WTC11 (cell line): ENCODE measurements at regions not wholly inside any gene's neighbourhood (a gene's known extent, or its start where the extent isn't known, plus 50 kb on each side); places are given as distances from the start of the nearest gene placed in this dataset.

Source experiments
- ATAC-seq: fragments of 200-7000 bp; cut with Tn5 transposase; 2 replicates; pipeline ENCODE4 v1.10.0; 2021; ENCODE audit warnings: mild to moderate bottlenecking, moderate library complexity
- CTCF ChIA-PET: fragments of 300-600 bp; sonication (Branson Sonifier 250); formaldehyde crosslinking; loops from one replicate; lab custom pipeline; 2021; ENCODE audit warnings: antibody characterized with exemption; lab: Charles Lee
- POLR2A ChIA-PET: fragments of 350-600 bp; sonication (Branson Sonifier 250); formaldehyde crosslinking; loops from one replicate; lab custom pipeline; 2021; ENCODE audit warnings: antibody characterized with exemption; lab: Charles Lee
- DNase-seq: peaks from one replicate; pipeline ENCODE4 v3.0.0; 2021; ENCODE audit warnings: low spot score
- H3K27ac Mint-ChIP-seq: 2 replicates; pipeline ENCODE4 v1.8.0; 2021; ENCODE audit warnings: mixed read lengths
- H3K27me3 Mint-ChIP-seq: 2 replicates; pipeline ENCODE4 v1.8.0; 2021; ENCODE audit warnings: low read depth, mild to moderate bottlenecking, moderate library complexity, mixed read lengths
- H3K36me3 Mint-ChIP-seq: 2 replicates; pipeline ENCODE4 v1.8.0; 2021; ENCODE audit warnings: mixed read lengths
- H3K4me1 Mint-ChIP-seq: 2 replicates; pipeline ENCODE4 v1.8.0; 2022; ENCODE audit warnings: mixed read lengths
- H3K4me3 Mint-ChIP-seq: 2 replicates; pipeline ENCODE4 v1.8.0; 2021; ENCODE audit warnings: mild to moderate bottlenecking, moderate library complexity, mixed read lengths
- H3K9me3 Mint-ChIP-seq: 2 replicates; pipeline ENCODE4 v1.8.0; 2021; ENCODE audit warnings: mixed read lengths
- AFF4 ChIP-seq: sonication (generic); formaldehyde crosslinking; IDR thresholded peaks from 2 replicates; pipeline ENCODE4 v1.8.1; 2023; ENCODE audit warnings: mild to moderate bottlenecking, missing genetic modification reagents, borderline replicate concordance
- ATF1 ChIP-seq: sonication (generic); formaldehyde crosslinking; IDR thresholded peaks from 2 replicates; pipeline ENCODE4 v1.8.1; 2023; ENCODE audit warnings: mild to moderate bottlenecking, moderate library complexity, missing genetic modification reagents
- ATF6 ChIP-seq: sonication (generic); formaldehyde crosslinking; IDR thresholded peaks from 2 replicates; pipeline ENCODE4 v1.8.1; 2023; ENCODE audit warnings: mild to moderate bottlenecking, missing genetic modification reagents
- CREM ChIP-seq: sonication (generic); formaldehyde crosslinking; IDR thresholded peaks from 2 replicates; pipeline ENCODE4 v1.8.1; 2022; ENCODE audit warnings: mild to moderate bottlenecking, missing genetic modification reagents, moderate library complexity
- EMX1 ChIP-seq: fragments of 250-450 bp; sonication (Bioruptor Pico); IDR thresholded peaks from 2 replicates; pipeline ENCODE4 v1.8.0; 2021; ENCODE audit warnings: mild to moderate bottlenecking
- ETV6 ChIP-seq: sonication (generic); formaldehyde crosslinking; IDR thresholded peaks from 2 replicates; pipeline ENCODE4 v1.8.1; 2022; ENCODE audit warnings: mild to moderate bottlenecking, missing genetic modification reagents
- FOXP1 ChIP-seq: sonication (generic); formaldehyde crosslinking; IDR thresholded peaks from 2 replicates; pipeline ENCODE4 v1.8.0; 2022; ENCODE audit warnings: missing genetic modification reagents, mild to moderate bottlenecking, moderate library complexity, borderline replicate concordance
- JAZF1 ChIP-seq: fragments of 250-450 bp; sonication (Bioruptor Pico); IDR thresholded peaks from 2 replicates; pipeline ENCODE4 v1.9.0; 2021; ENCODE audit warnings: moderate library complexity, mild to moderate bottlenecking, inconsistent platforms
- MYBL2 ChIP-seq: sonication (generic); formaldehyde crosslinking; IDR thresholded peaks from 2 replicates; pipeline ENCODE4 v1.8.1; 2023; ENCODE audit warnings: mild to moderate bottlenecking, moderate library complexity, missing genetic modification reagents
- NFATC4 ChIP-seq: fragments of 250-450 bp; sonication (Bioruptor Pico); IDR thresholded peaks from 2 replicates; pipeline ENCODE4 v1.9.0; 2021; ENCODE audit warnings: mild to moderate bottlenecking
- PRRX2 ChIP-seq: fragments of 250-450 bp; sonication (Bioruptor Pico); IDR thresholded peaks from 2 replicates; pipeline ENCODE4 v1.8.0; 2021; ENCODE audit warnings: mild to moderate bottlenecking
- SP1 ChIP-seq: sonication (generic); formaldehyde crosslinking; conservative IDR thresholded peaks from 2 replicates; pipeline ENCODE4 v1.8.1; 2022; ENCODE audit warnings: missing genetic modification reagents
- TCF7 ChIP-seq: sonication (generic); formaldehyde crosslinking; IDR thresholded peaks from 2 replicates; pipeline ENCODE4 v1.8.0; 2022; ENCODE audit warnings: mild to moderate bottlenecking, low read depth, missing genetic modification reagents, moderate library complexity
- USF2 ChIP-seq: sonication (generic); formaldehyde crosslinking; IDR thresholded peaks from 2 replicates; pipeline ENCODE4 v1.8.1; 2023; ENCODE audit warnings: mild to moderate bottlenecking, missing genetic modification reagents, moderate library complexity
- ZNF219 ChIP-seq: sonication (generic); formaldehyde crosslinking; IDR thresholded peaks from 2 replicates; pipeline ENCODE4 v1.8.0; 2023; ENCODE audit warnings: missing genetic modification reagents, mild to moderate bottlenecking, borderline replicate concordance
- ZNF232 ChIP-seq: sonication (generic); formaldehyde crosslinking; IDR thresholded peaks from 2 replicates; pipeline ENCODE4 v1.8.0; 2022; ENCODE audit warnings: mild to moderate bottlenecking, missing genetic modification reagents
- ZNF281 ChIP-seq: sonication (generic); formaldehyde crosslinking; IDR thresholded peaks from 2 replicates; pipeline ENCODE4 v1.8.0; 2023; ENCODE audit warnings: mild to moderate bottlenecking, missing genetic modification reagents
- ZNF423 ChIP-seq: fragments of 250-450 bp; sonication (Bioruptor Pico); IDR thresholded peaks from 2 replicates; pipeline ENCODE4 v2.1.2; 2022; ENCODE audit warnings: mild to moderate bottlenecking, moderate library complexity
- TF ChIP-seq, protein P1 (sequence below): sonication (generic); formaldehyde crosslinking; IDR thresholded peaks from 2 replicates; pipeline ENCODE4 v1.8.0; 2022; ENCODE audit warnings: mild to moderate bottlenecking, missing genetic modification reagents
- TF ChIP-seq, protein P2 (sequence below): fragments of 250-450 bp; sonication (Bioruptor Pico); IDR thresholded peaks from 2 replicates; pipeline ENCODE4 v1.9.0; 2021; ENCODE audit warnings: mild to moderate bottlenecking, borderline replicate concordance

DNA sequence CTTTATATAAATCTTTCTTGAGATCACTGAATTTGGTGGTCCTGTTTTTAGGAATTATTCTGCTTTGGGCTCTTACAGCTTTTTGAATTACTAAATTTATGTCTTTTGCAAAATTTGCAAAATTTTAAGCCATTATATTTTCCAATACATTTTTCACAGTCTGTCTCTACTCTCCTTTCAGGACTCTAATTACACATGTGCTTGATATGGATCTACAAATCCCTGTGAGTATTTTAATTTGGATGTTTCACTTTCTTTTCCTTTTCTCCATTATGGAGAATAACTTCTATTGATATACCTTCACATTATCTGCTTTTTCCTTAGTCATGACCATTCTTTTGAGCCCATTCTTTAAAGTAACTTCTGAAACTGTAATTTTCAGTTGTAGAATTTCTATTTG is 315.4 kb downstream of the DCAF12L2 start (continued):
- TF ChIP-seq, protein P1, sequence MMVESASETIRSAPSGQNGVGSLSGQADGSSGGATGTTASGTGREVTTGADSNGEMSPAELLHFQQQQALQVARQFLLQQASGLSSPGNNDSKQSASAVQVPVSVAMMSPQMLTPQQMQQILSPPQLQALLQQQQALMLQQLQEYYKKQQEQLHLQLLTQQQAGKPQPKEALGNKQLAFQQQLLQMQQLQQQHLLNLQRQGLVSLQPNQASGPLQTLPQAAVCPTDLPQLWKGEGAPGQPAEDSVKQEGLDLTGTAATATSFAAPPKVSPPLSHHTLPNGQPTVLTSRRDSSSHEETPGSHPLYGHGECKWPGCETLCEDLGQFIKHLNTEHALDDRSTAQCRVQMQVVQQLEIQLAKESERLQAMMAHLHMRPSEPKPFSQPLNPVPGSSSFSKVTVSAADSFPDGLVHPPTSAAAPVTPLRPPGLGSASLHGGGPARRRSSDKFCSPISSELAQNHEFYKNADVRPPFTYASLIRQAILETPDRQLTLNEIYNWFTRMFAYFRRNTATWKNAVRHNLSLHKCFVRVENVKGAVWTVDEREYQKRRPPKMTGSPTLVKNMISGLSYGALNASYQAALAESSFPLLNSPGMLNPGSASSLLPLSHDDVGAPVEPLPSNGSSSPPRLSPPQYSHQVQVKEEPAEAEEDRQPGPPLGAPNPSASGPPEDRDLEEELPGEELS (CRISPR knock-in tag), result no peak
- TF ChIP-seq USF2 (CRISPR knock-in tag), result no peak
- TF ChIP-seq TCF7 (CRISPR knock-in tag), result no peak
- no peak for TF ChIP-seq CREM
- TF ChIP-seq MYBL2 (CRISPR knock-in tag), result no peak
- TF ChIP-seq ZNF232 (CRISPR knock-in tag), result no peak
- no peak for TF ChIP-seq JAZF1 (CRISPR knock-in tag)
- TF ChIP-seq ETV6 (CRISPR knock-in tag), result no peak
- no peak for TF ChIP-seq AFF4
- TF ChIP-seq ATF6 (CRISPR knock-in tag), result no peak

- Mint-ChIP-seq H3K27ac (no peak overlapping the region), H3K36me3 (peaks cover 23% of the 10 kb centered on the region), H3K9me3 (peaks cover 30% of the 10 kb centered on the region), H3K4me3 (no peak overlapping the region), H3K4me1 (no peaks in the 10 kb centered on the region), H3K27me3 (no peaks in the 10 kb centered on the region)
- ChIA-PET POLR2A (no interaction called here), CTCF (no interaction called here)
- DNase-seq, result no peak
- ATAC-seq, result no peak
- no peak for TF ChIP-seq FOXP1 (CRISPR knock-in tag)
- TF ChIP-seq, protein P2, sequence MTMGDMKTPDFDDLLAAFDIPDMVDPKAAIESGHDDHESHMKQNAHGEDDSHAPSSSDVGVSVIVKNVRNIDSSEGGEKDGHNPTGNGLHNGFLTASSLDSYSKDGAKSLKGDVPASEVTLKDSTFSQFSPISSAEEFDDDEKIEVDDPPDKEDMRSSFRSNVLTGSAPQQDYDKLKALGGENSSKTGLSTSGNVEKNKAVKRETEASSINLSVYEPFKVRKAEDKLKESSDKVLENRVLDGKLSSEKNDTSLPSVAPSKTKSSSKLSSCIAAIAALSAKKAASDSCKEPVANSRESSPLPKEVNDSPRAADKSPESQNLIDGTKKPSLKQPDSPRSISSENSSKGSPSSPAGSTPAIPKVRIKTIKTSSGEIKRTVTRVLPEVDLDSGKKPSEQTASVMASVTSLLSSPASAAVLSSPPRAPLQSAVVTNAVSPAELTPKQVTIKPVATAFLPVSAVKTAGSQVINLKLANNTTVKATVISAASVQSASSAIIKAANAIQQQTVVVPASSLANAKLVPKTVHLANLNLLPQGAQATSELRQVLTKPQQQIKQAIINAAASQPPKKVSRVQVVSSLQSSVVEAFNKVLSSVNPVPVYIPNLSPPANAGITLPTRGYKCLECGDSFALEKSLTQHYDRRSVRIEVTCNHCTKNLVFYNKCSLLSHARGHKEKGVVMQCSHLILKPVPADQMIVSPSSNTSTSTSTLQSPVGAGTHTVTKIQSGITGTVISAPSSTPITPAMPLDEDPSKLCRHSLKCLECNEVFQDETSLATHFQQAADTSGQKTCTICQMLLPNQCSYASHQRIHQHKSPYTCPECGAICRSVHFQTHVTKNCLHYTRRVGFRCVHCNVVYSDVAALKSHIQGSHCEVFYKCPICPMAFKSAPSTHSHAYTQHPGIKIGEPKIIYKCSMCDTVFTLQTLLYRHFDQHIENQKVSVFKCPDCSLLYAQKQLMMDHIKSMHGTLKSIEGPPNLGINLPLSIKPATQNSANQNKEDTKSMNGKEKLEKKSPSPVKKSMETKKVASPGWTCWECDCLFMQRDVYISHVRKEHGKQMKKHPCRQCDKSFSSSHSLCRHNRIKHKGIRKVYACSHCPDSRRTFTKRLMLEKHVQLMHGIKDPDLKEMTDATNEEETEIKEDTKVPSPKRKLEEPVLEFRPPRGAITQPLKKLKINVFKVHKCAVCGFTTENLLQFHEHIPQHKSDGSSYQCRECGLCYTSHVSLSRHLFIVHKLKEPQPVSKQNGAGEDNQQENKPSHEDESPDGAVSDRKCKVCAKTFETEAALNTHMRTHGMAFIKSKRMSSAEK (CRISPR knock-in tag), result no peak
- TF ChIP-seq ZNF219 (CRISPR knock-in tag), result no peak
- no peak for TF ChIP-seq ZNF423 (CRISPR knock-in tag)
- TF ChIP-seq ETV6 (CRISPR knock-in tag), result no peak
- no peak for TF ChIP-seq ZNF281 (CRISPR knock-in tag)
- TF ChIP-seq EMX1 (CRISPR knock-in tag), result no peak
- no peak for TF ChIP-seq ATF1
- no peak for TF ChIP-seq SP1 (CRISPR knock-in tag)
- no peak for TF ChIP-seq PRRX2
- no peak for TF ChIP-seq NFATC4 (CRISPR knock-in tag)
These were observed 282.9 kb downstream of the DCAF12L2 start for GRCh38 chrX:125883169-125883568.
